ENCODE measurements at regions not wholly inside any gene's neighbourhood (a gene's known extent, or its start where the extent isn't known, plus 50 kb on each side); places are given as distances from the start of the nearest gene placed in this dataset.

DNA sequence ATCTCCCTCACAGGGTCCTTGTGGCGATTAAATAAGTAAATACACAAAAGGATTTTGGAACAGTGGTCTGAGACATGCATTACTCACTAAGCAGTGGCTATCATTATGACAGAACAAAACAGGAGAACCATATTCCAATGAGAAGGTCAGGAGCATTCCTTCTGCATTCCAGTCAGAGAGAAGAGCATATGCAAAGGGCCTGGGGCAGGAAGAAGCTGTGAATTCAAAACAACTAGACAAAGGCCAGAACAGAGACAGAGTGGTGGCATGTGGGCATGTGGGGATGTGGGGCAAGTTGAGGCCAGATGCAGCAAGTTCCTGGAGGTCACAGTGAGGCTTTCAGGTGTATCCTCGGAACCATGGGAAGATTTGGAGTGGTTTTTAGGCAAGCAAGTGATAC is 70.1 kb upstream of the VRK1 start:
- H3K9me3 ChIP-seq = no peaks in the 10 kb centered on the region
- H3K4me3 ChIP-seq = no peak overlapping the region
- DNase-seq = no peak
- no peaks in the 10 kb centered on the region for H3K4me1 ChIP-seq
- TF ChIP-seq, protein P1, sequence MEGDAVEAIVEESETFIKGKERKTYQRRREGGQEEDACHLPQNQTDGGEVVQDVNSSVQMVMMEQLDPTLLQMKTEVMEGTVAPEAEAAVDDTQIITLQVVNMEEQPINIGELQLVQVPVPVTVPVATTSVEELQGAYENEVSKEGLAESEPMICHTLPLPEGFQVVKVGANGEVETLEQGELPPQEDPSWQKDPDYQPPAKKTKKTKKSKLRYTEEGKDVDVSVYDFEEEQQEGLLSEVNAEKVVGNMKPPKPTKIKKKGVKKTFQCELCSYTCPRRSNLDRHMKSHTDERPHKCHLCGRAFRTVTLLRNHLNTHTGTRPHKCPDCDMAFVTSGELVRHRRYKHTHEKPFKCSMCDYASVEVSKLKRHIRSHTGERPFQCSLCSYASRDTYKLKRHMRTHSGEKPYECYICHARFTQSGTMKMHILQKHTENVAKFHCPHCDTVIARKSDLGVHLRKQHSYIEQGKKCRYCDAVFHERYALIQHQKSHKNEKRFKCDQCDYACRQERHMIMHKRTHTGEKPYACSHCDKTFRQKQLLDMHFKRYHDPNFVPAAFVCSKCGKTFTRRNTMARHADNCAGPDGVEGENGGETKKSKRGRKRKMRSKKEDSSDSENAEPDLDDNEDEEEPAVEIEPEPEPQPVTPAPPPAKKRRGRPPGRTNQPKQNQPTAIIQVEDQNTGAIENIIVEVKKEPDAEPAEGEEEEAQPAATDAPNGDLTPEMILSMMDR (IDR thresholded peaks at IDR 0.05) = no peak
- TF ChIP-seq POLR2A (IDR thresholded peaks at IDR 0.05) = no peak
- intact Hi-C loops (cut with DNase I) = no loop called here
- H3K27ac ChIP-seq = no peak overlapping the region
- WGBS, 2 donors = 59 to 71% methylated on average over 2 of the region's 2 CpGs
- no peak for ATAC-seq
- H3K27me3 ChIP-seq = no peaks in the 10 kb centered on the region
- no peaks in the 10 kb centered on the region for H3K36me3 ChIP-seq (replicated peaks in 1 of 2; ENCODE audit: insufficient read depth in 1 of 2, low read depth in 2 of 2)

DNA sequence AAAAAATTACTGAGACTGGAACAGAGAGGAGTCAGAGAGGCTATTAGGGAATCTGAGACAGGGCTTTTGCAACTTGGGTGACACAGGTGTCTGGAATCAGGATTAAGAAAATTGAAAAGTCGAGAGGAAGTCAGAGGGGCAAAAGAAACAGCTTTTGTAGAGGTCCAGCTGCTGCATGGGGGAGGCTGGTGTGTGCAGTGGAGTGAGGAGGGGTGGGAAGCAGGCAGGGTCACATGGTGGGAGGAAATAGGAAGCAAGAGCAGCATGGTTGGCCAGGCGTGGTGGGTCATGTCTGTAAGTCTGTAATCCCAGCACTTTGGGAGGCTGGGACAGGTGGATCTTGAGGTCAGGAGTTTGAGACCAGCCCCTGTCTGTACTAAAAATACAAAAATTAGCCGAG is 69.7 kb upstream of the VRK1 start:
- intact Hi-C loops (cut with DNase I) = no loop called here
- no peak for DNase-seq
- H3K36me3 ChIP-seq (replicated peaks in 1 of 2; ENCODE audit: insufficient read depth in 1 of 2, low read depth in 2 of 2) = no peaks in the 10 kb centered on the region
- no peak for ATAC-seq
- WGBS, 2 donors = 60 to 64% methylated on average over 3 of the region's 3 CpGs
- TF ChIP-seq, protein P1 (IDR thresholded peaks at IDR 0.05) = no peak
- no peak for TF ChIP-seq POLR2A (IDR thresholded peaks at IDR 0.05)
- no peaks in the 10 kb centered on the region for H3K9me3 ChIP-seq
- H3K4me3 ChIP-seq = no peak overlapping the region
- no peaks in the 10 kb centered on the region for H3K27me3 ChIP-seq
- H3K27ac ChIP-seq = no peak overlapping the region
- H3K4me1 ChIP-seq = no peaks in the 10 kb centered on the region

DNA sequence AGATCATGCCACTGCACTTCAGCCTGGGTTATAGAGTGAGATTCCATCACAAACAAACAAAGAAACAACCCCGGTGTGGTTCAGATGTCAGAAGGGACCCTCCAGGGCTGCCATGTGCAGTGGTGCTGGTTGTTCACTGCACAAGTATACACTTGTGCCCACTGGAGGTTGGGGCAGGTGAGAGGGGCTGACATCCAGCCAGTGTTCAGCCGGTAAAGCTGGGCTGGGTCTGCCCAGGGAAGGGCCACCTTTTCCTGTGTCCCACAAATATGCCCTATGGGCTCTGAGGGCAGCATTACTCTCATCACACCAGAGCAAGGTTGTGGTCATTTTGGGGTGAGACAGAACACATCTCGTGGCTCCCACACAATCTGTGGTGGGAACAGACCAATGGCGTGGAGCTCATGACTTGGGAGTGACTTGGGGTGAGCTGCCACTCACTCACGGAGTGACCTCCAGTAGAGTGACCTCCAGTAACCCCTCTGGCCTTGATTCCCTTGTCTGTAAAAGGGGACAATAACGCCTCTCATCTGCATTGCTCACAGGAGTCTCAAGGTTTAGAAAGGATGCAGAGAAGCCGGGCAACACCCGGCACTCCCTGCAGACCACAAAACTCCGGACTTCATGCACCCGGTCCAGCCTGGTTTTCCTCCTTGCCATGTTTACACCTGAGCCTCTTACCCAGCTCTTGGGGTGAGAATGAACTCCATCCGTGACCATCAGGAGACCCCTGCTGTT is 69.0 kb upstream of the VRK1 start:
- intact Hi-C loops (cut with DNase I) = no loop called here
- Histone ChIP-seq H3K9me3 (no peaks in the 10 kb centered on the region), H3K4me3 (no peak overlapping the region), H3K27me3 (no peaks in the 10 kb centered on the region), H3K27ac (no peak overlapping the region), H3K36me3 (replicated peaks in 1 of 2; ENCODE audit: insufficient read depth in 1 of 2, low read depth in 2 of 2) (no peaks in the 10 kb centered on the region), H3K4me1 (no peaks in the 10 kb centered on the region)
- TF ChIP-seq, protein P1 (IDR thresholded peaks at IDR 0.05) = no peak
- no peak for TF ChIP-seq POLR2A (IDR thresholded peaks at IDR 0.05)
- ATAC-seq = no peak
- no peak for DNase-seq
- WGBS, 2 donors = 48 to 70% methylated on average over 8 to 11 of the region's 11 CpGs

DNA sequence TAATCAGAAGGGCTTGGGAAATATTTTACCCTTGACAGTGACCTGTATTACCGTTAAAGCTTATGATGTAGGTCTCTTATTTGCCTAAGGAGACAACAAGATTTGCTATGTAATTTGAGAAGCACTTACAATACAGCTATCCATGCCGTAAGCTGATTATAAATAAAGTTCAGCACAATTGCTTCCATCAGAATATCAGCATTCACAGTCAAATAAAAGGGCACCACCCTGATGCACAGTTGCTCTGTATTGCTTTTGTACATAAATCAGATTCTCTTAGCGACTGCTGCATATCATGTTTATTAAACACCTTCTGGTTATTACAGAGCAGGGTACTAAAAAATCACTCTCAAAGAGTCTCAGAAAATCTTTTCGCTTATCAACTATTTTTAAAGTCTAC is 67.3 kb upstream of the VRK1 start:
- Histone ChIP-seq H3K4me3 (no peak overlapping the region), H3K4me1 (no peaks in the 10 kb centered on the region), H3K36me3 (replicated peaks in 1 of 2; ENCODE audit: insufficient read depth in 1 of 2, low read depth in 2 of 2) (no peaks in the 10 kb centered on the region), H3K9me3 (no peaks in the 10 kb centered on the region), H3K27ac (no peak overlapping the region), H3K27me3 (no peaks in the 10 kb centered on the region)
- TF ChIP-seq, protein P1 (IDR thresholded peaks at IDR 0.05) = no peak
- TF ChIP-seq POLR2A (IDR thresholded peaks at IDR 0.05) = no peak
- no peak for DNase-seq
- ATAC-seq = no peak
- WGBS, 2 donors = 51 to 57% methylated on average over 4 of the region's 4 CpGs
- intact Hi-C loops (cut with DNase I) = no loop called here

DNA sequence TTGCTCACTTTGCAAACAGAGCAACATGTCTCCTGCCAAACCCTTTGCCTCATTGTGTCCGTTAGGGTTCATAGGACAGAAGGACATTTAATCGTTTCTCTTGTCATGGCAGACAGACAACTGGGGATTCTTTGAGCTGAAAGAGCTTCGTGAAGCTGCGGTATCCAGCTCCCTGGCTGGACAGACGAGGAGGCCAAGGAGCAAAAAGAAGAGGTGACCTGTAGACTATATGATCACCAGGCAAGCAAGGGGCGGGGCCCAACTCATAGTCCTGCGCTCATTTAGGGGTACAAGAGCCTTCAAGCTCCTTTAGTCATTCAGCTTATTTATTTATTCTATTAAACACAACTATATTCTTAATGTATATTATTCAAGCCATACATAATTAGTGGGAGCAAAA is 66.8 kb upstream of the VRK1 start:
- no peak for ATAC-seq
- no peaks in the 10 kb centered on the region for H3K36me3 ChIP-seq (replicated peaks in 1 of 2; ENCODE audit: insufficient read depth in 1 of 2, low read depth in 2 of 2)
- intact Hi-C loops (cut with DNase I) = no loop called here
- no peaks in the 10 kb centered on the region for H3K9me3 ChIP-seq
- H3K4me1 ChIP-seq = no peaks in the 10 kb centered on the region
- DNase-seq = no peak
- 78 to 82% methylated on average over 7 of the region's 7 CpGs for whole genome bisulfite sequencing, 2 donors
- no peak overlapping the region for H3K27ac ChIP-seq
- TF ChIP-seq, protein P1 (IDR thresholded peaks at IDR 0.05) = no peak
- no peak for TF ChIP-seq POLR2A (IDR thresholded peaks at IDR 0.05)
- no peak overlapping the region for H3K4me3 ChIP-seq
- H3K27me3 ChIP-seq = peaks cover 0 to under 1% of the 10 kb centered on the region in 2 donors

Data from body of pancreas (tissue), 4 donors.